Calu3 (cell line): ENCODE measurements at regions not wholly inside any gene's neighbourhood (a gene's known extent, or its start where the extent isn't known, plus 50 kb on each side); places are given as distances from the start of the nearest gene placed in this dataset.

Experiments
- BruUV-seq: library from RNA; stranded (reverse); fragments of 400-500 nt; replicated peaks from 2 replicates; lab custom pipeline; 2021; lab: Mats Ljungman, UMichigan
- CTCF ChIA-PET: fragments of 300-600 bp; sonication (Branson Sonifier 250); formaldehyde crosslinking; loops from one replicate; lab custom pipeline; 2022; ENCODE audit warnings: antibody characterized with exemption; lab: Charles Lee
- DNase-seq: peaks from one replicate; pipeline ENCODE4 v3.0.0; 2022
- H3K27ac Mint-ChIP-seq: one replicate; pipeline ENCODE4 v1.8.0; 2022; ENCODE audit warnings: mixed read lengths; ENCODE audit not compliant: unreplicated experiment
- H3K27me3 Mint-ChIP-seq: one replicate; pipeline ENCODE4 v1.8.0; 2022; ENCODE audit warnings: mixed read lengths; ENCODE audit not compliant: unreplicated experiment
- H3K36me3 Mint-ChIP-seq: one replicate; pipeline ENCODE4 v1.8.0; 2022; ENCODE audit warnings: mild to moderate bottlenecking, moderate library complexity, mixed read lengths; ENCODE audit not compliant: insufficient read depth, unreplicated experiment
- H3K4me1 Mint-ChIP-seq: one replicate; pipeline ENCODE4 v1.8.0; 2022; ENCODE audit warnings: mild to moderate bottlenecking, low read depth, mixed read lengths; ENCODE audit not compliant: unreplicated experiment
- H3K4me3 Mint-ChIP-seq: one replicate; pipeline ENCODE4 v1.8.0; 2022; ENCODE audit warnings: mild to moderate bottlenecking, low read depth, moderate library complexity, mixed read lengths; ENCODE audit not compliant: unreplicated experiment
- H3K9me3 Mint-ChIP-seq: one replicate; pipeline ENCODE4 v1.8.0; 2022; ENCODE audit warnings: low read depth, mixed read lengths; ENCODE audit not compliant: unreplicated experiment
- CTCF ChIP-seq: fragments of 200-600 bp; IDR thresholded peaks from one replicate; pipeline ENCODE4 v1.8.0; 2022; ENCODE audit warnings: antibody characterized with exemption; ENCODE audit not compliant: unreplicated experiment
- intact Hi-C: fragments of 100-400 bp; cut with micrococcal nuclease; formaldehyde crosslinking; loops from one replicate; pipeline ENCODE4 v1.10.0; 2022; ENCODE audit not compliant: unreplicated experiment

- no peak overlapping the region for H3K27ac Mint-ChIP-seq
- no TSS peak for BruUV-seq
- no peaks in the 10 kb centered on the region for H3K9me3 Mint-ChIP-seq
- H3K27me3 Mint-ChIP-seq = no peaks in the 10 kb centered on the region
- no peaks in the 10 kb centered on the region for H3K36me3 Mint-ChIP-seq
- H3K4me1 Mint-ChIP-seq = peaks cover 9% of the 10 kb centered on the region
- CTCF ChIA-PET = no interaction called here
- H3K4me3 Mint-ChIP-seq = no peak overlapping the region
- no peak for TF ChIP-seq CTCF
- no peak for DNase-seq
- intact Hi-C loops = no loop called here
These were observed 57.9 kb upstream of the EPC2 start for GRCh38 chr2:148586522-148587128.

GRCh38 chr2:148590612-148591011 is 53.9 kb upstream of the EPC2 start:
- H3K36me3 Mint-ChIP-seq = no peaks in the 10 kb centered on the region
- intact Hi-C loops = no loop called here
- no peaks in the 10 kb centered on the region for H3K9me3 Mint-ChIP-seq
- no peaks in the 10 kb centered on the region for H3K4me1 Mint-ChIP-seq
- no peaks in the 10 kb centered on the region for H3K27me3 Mint-ChIP-seq
- TF ChIP-seq CTCF = no peak
- H3K27ac Mint-ChIP-seq = no peak overlapping the region
- no peak overlapping the region for H3K4me3 Mint-ChIP-seq
- no TSS peak for BruUV-seq
- CTCF ChIA-PET = no interaction called here
- DNase-seq = no peak

GRCh38 chr2:148592791-148593190 is 51.8 kb upstream of the EPC2 start:
- Mint-ChIP-seq H3K27me3 (no peaks in the 10 kb centered on the region), H3K9me3 (no peaks in the 10 kb centered on the region), H3K27ac (no peak overlapping the region), H3K36me3 (no peaks in the 10 kb centered on the region), H3K4me1 (no peaks in the 10 kb centered on the region), H3K4me3 (no peak overlapping the region)
- intact Hi-C loops = no loop called here
- CTCF ChIA-PET = no interaction called here
- BruUV-seq = no TSS peak
- no peak for DNase-seq
- TF ChIP-seq CTCF = no peak

- no TSS peak for BruUV-seq
- TF ChIP-seq CTCF = no peak
- Mint-ChIP-seq H3K27ac (no peak overlapping the region), H3K27me3 (peaks cover under 1% of the 10 kb centered on the region), H3K4me1 (no peaks in the 10 kb centered on the region), H3K4me3 (no peak overlapping the region), H3K9me3 (no peaks in the 10 kb centered on the region), H3K36me3 (no peaks in the 10 kb centered on the region)
- CTCF ChIA-PET = no interaction called here
- intact Hi-C loops = no loop called here
- DNase-seq = no peak
These were observed 51.1 kb upstream of the EPC2 start for GRCh38 chr2:148593421-148593820.
